ENCODE measurements at regions not wholly inside any gene's neighbourhood (a gene's known extent, or its start where the extent isn't known, plus 50 kb on each side); places are given as distances from the start of the nearest gene placed in this dataset.
A peak's percentile ranks its signal among the peaks of the same experiment; 100 is the strongest.

GRCh38 chr18:6557057-6557769 is 142.5 kb upstream of the L3MBTL4 start (continued):
- TF ChIP-seq TFAM (CRISPR knock-in tag; conservative IDR thresholded peaks at IDR 0.05): no peak
- TF ChIP-seq RBM15 (IDR thresholded peaks at IDR 0.05; ENCODE audit: insufficient read depth, low read length): no peak
- no peak for TF ChIP-seq DNMT1 (IDR thresholded peaks at IDR 0.05)
- TF ChIP-seq LARP7 (IDR thresholded peaks at IDR 0.05): no peak
- TF ChIP-seq ELF4 (CRISPR knock-in tag; IDR thresholded peaks at IDR 0.05): no peak
- TF ChIP-seq PBX2 (CRISPR knock-in tag; IDR thresholded peaks at IDR 0.05; ENCODE audit: low read depth): no peak
- TF ChIP-seq PBX2 (tag; conservative IDR thresholded peaks at IDR 0.05; ENCODE audit: low read depth): peak; percentile 86
- TF ChIP-seq ZNF444 (CRISPR knock-in tag; IDR thresholded peaks at IDR 0.05): no peak
- TF ChIP-seq PHF20 (IDR thresholded peaks at IDR 0.05; ENCODE audit: partially characterized antibody): no peak
- no peak for TF ChIP-seq ARID1B (IDR thresholded peaks at IDR 0.05)
- TF ChIP-seq SAFB (IDR thresholded peaks at IDR 0.05; ENCODE audit: borderline replicate concordance, low read depth, low read length): no peak
- no peak for TF ChIP-seq MBD1 (CRISPR knock-in tag; IDR thresholded peaks at IDR 0.05)
